HG03196 (cell line): ENCODE measurements at regions not wholly inside any gene's neighbourhood (a gene's known extent, or its start where the extent isn't known, plus 50 kb on each side); places are given as distances from the start of the nearest gene placed in this dataset.

Source experiments
- ATAC-seq: cut with Tn5 transposase; IDR thresholded peaks from one replicate; pipeline ENCODE4 v1.9.1; 2021; ENCODE audit not compliant: unreplicated experiment

- ATAC-seq, result no peak
These were observed 232.1 kb downstream of the ENC1 start for GRCh38 chr5:74408150-74409043.

DNA sequence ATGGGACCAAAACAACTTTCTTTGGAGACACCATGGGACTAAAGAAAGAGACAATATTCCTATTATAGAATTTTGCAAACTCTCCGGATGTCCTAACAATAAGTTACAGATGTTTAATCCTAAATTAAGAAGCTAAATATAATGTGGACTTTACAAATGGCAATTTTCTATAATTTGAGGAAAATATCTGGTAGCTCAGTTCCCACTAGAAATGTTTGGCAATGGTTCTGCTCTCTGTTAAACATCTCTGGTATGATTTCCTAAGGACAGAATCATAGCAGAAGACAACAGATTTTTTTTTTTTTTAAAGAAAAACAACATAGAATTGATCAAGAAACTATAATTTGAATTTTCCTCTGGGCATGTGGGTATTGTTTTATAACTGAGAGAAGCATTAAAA lies 232.8 kb downstream of the ENC1 start:
- ATAC-seq, result no peak

GRCh38 chr5:74406844-74407243 lies 233.7 kb downstream of the ENC1 start:
- ATAC-seq, result no peak

GRCh38 chr5:74405593-74405992 lies 234.9 kb downstream of the ENC1 start:
- no peak for ATAC-seq

DNA sequence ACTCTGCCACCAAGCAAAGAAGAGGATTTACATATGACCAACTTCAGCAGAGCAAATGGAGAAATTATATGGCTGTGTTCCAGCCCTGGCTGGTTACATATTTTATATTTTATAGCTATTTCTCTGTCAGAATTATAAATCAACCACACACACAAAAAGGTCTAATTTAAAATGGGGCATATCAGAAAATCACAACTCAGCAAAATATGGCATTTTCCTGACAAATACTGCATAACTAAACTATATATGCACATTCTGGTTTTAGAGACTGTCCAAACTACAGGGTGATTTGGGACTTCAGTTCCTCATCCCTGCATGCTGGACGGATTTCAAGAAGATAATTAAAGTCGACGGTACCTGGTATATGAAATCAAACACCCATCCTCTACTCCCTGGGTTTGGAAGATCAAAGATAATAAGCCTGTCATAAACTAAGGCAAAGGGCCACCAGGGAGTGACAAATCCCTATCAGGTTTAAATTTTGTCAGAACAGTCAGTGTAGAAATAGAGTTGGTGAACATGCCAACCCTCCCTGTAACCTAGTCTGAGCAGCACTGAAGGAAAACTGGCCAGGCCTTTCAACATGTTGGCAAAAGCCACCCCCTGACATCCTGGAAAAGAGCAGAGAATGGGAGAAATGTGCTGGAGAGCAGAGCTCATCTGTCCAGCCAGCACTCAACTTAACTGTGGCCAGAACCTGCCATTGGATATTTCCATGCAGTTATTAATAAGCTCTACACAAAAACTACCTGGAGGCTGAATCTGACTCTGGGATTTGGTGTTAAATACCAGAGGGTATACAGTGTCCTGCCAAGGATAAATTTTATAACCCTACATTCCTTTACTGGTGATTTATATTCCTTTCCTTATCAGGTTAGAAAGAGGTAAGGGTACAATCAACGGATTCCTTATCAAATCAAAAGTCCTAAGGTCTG lies 235.7 kb downstream of the ENC1 start:
- no peak for ATAC-seq

DNA sequence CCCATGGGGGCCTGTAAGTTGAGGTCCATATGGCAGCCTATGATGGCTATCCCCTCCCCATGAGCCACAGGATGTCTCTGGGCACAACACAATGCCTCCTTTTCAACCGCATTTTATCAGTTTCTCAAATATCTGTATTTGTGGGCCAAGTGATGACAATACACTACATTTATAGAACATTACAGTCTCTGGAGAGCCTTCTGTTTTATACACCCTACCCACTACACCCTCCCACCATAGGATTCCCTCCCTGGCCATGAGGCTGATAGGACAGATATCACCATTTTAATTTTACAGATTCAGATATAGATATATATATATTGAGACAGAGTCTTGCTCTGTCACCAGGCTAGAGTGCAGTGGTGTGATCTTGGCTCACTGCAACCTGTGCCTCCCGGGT lies 236.8 kb downstream of the ENC1 start:
- ATAC-seq, result no peak

DNA sequence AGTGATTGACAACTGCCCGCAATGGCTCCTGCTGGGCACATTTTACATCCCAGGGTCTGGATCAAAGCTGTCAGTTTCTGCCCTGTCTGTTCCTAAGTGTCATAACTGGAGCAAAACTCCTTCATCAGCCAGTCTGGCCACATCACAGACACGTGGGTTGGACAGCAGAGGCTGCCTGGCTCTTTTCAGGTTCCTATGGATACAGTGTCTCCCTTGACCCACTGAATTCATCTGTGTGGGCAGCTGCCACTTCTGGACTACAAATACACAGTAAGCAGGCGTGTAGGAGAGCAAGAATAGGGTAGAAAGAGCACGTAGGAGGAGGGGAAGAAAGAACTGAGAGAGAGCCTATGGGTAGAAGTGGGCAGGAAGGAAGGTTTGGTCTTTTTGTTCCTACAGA lies 238.0 kb downstream of the ENC1 start:
- no peak for ATAC-seq

DNA sequence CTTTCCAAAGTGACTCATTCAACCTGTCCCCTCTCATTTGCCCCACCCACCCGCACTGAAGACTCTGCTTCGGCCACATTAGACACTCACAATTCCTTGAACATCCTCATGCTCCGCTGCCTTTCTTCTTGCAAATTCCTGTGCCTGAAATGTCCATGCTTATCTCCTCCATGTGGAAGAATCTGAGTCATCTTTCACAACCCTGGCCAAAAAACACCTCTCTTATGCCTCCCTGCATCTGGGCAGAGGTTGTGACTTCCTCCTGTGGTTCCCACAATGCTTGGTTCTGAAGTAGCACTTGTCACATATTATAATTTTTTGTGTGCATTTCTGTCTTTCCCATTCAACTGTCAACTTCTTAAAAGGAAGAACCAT lies 238.6 kb downstream of the ENC1 start:
- no peak for ATAC-seq

GRCh38 chr5:74401281-74401945 lies 239.1 kb downstream of the ENC1 start:
- no peak for ATAC-seq

DNA sequence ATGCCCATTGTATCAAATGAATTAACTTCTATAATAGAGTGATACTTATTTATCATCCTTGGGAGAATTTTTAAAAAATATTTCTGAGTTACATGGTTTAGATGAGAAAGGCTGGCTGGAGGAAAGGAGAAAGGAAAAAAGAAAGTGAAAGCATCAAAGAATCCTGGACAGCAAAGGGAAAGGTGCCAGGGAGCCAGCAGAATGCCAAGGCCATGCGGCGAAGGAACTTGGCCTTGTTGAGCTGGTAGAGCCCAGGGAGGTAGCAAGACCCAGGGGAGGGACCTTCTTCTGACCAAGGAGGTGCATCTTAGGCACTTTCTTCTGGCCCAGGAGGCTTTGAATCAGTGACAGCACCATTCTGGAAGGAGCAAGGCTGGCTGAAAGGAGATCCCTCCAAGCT lies 240.5 kb downstream of the ENC1 start:
- ATAC-seq, result no peak

GRCh38 chr5:74396913-74397622 lies 243.5 kb downstream of the ENC1 start:
- ATAC-seq, result no peak

DNA sequence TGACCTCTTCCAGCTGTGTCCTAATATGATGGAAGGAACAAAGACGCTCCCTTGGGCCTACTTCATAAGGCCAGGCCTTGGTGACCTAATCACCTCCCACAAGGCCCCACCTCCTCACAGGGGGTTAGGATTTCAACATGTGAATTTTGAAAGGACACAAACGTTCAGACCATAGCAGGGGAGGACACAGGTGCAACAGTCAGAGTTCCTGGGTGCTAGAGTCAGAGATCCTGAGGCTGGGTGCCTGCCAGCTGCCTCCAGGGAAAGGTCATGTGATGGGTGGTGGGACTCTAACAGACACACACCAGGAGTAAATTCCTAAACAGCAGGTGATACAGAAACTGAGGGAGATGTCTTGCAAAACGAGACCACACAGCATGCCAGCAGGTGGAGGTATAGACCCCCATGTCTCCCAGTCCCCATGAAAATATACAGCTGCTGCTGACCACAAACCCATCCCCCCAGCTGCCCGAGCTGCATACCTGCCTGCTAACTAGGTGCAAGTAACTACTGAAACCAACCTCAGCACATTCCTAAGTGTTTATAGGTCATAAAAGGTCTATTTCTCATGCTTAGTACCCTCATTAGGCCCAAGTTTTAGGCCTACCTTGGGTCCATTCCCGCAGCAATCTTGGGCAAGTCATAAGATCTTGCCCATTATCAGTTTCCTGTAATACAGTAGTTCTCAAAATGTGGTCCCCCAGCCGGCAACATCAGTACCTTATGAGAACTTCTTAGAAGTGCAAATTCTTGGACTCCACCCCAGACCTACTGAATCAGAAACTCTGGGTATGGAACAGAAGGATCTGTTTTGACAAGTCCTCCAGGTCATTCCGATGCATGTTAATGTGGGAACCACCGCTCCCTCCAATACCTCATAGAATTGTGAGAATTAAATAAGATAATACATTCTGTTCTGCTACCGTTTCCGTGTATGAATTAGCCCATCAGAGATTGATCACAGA lies 245.3 kb downstream of the ENC1 start:
- ATAC-seq, result no peak

DNA sequence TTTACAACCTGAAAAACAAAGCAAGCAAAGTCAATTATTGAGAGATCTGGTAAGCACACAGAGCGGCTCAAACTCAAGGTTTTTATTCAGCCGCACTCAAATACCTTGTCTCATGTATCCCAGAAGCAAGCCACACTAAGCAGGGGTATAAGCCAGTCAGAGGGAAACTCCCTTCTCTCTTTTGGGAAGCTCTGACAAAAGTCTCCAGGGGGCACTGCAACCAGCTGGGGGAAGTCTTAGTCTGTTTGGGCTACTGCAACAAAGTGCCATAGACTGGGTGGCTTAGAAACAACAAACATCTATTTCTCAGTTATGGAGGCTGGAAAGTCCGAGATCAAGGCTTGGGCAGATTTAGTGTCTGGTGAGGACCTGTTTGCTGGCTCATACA lies 246.0 kb downstream of the ENC1 start:
- ATAC-seq, result no peak

GRCh38 chr5:74393943-74394342 lies 246.6 kb downstream of the ENC1 start:
- no peak for ATAC-seq

DNA sequence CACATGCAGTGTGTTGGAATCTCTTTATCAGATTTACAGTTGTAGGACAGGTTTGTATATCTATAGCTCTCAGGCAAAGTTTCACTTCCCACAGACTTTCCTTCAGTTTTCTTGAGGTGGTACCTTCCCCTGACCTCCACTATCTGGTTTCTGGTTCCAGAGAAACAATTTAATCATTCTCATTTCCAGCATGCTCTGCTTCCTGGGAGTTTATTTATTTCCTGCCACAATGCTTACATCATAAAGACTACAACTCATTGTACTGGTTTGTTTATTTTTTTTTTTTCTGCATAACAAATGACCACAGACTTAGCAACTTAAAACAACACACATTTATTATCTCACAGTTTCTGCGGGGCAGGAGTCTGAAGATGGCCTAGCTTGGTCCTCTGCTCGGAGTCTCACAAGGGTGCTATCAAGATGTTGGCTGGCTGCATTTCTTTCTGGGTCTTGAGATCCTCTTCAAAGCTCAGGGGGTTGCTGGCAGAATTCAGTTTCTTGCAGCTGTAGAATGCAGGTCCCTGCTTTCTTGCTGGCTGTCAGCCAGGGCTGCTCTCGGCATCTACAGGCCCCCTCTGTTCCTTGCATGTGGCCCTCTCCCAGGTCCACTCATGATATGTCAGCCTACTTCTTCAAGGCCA lies 247.7 kb downstream of the ENC1 start:
- ATAC-seq, result no peak

- no peak for ATAC-seq
These were observed 249.1 kb downstream of the ENC1 start for GRCh38 chr5:74391410-74391809.

DNA sequence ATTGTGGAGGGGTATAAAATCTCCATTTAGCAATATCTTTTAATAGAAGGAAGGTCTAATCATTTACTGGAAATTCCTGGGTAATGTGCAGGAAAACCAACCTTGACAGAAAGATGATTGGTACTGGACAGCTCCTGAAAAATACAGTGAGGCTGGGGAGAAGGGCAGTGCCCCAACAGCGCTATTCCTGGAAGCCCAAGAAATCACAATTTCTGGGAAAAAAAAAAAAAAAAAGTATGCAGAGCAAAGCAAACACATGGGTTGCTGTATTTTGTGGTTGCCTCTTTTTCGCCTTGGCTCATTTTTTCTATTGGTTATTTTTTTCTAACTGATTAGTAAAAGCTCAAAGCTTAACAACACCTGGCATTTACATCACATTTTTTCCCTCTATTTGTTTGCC lies 249.7 kb downstream of the ENC1 start:
- ATAC-seq, result no peak

- ATAC-seq, result no peak
These were observed 250.3 kb downstream of the ENC1 start for GRCh38 chr5:74390306-74390637.

DNA sequence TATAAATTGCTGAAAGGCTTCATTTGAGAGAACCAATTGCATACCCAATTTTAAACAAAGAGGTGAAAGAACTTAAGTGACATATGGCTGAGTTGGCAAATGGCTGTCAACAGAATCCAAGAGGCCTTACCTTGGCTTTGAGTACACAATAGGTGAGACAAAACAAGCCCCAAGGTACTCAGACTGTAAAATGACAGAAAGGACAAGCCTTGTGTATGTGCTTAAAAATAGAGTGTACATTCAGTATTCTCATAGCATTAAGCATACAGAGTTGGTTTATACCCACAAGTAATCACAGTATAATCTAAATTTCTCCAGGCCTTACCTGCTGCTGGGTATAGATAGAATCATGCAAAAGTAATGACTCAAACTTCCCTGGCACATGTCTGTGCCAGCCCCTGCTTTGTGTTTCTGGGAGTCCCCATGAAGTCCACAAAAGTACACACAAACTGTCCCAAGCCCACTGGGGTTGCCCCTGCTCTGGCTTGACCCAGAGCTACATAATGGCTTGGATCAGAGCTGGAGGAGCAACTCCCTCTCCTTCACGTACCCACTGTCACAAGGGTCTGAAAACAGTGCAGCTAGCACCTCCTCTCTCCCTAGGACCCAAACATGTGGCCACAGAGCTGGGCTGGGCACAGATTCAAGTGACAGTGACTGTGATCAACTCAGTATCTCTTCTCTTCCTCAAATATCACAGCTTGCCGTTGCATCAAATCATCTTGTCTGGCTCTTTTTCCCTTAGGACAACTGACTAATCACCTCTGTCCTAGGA lies 250.8 kb downstream of the ENC1 start:
- ATAC-seq, result no peak
